GM18505 (cell line): ENCODE measurements at regions not wholly inside any gene's neighbourhood (a gene's known extent, or its start where the extent isn't known, plus 50 kb on each side); places are given as distances from the start of the nearest gene placed in this dataset.

ENCODE experiments used
- ATAC-seq: cut with Tn5 transposase; IDR thresholded peaks from one replicate; pipeline ENCODE4 v1.9.1; 2021; ENCODE audit not compliant: unreplicated experiment
- POLR2A ChIP-seq: IDR thresholded peaks from 4 replicates; pipeline ENCODE4 v1.6.1; 2011; ENCODE audit warnings: borderline replicate concordance; ENCODE audit not compliant: insufficient read depth, insufficient read length; ENCODE audit errors: extremely low read depth

DNA sequence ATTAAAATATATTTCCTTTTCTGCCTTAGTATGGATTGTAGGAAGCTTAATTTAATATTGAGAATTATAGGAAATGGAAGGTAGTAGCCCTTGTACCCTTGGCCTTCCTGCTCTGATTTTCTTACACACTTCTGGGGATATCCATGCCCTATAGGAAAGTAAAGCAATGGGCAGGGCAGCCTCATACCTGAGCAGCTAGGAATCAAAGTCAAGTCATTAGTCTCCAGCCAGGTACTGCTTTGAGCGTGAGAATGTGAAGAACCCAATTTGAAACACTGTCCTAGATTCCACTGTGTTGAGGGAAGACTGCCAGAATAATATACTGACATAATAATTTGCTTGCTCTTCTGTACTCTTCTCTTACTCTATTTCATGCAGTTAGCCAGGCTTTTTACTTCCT lies 51.0 kb upstream of the L3MBTL3 start:
- no peak for ATAC-seq
- no peak for TF ChIP-seq POLR2A

DNA sequence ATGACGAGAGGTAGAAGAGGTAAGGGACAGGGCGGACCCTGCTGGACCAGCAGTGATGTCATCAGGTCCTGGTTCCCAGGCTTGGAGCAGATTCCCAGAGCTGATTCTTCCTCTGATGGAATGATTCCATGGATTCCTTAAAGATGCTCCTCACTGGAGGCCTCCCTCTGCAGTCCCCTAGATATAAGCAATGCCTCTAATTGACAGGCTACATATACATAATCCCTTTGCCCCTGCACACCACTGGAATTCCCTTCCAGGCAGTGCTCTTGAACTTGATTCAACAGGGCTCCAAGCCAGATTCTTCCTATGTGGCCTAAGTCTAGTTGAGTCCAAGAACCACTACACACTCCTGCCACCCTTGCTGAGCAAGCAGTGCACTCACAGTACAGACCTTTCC lies 52.3 kb upstream of the L3MBTL3 start:
- no peak for TF ChIP-seq POLR2A
- no peak for ATAC-seq

DNA sequence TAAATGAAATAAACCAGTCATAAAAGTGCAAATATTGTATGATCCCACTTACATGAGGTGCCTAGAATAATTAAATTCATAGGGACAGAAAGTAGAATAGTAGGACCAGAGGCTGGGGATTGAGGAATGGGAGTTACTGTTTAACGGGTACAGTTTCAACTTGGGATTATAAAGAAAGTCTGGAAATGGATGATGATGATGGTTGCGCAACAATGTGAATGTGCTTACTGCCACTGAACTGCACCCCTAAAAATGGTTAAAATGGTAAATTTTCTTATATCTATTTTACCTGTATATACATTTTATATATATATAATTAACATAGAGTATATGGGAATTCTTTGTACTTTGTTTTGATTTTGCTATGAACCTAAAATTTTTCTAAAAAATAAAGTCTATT lies 53.3 kb upstream of the L3MBTL3 start:
- no peak for TF ChIP-seq POLR2A
- ATAC-seq = no peak

DNA sequence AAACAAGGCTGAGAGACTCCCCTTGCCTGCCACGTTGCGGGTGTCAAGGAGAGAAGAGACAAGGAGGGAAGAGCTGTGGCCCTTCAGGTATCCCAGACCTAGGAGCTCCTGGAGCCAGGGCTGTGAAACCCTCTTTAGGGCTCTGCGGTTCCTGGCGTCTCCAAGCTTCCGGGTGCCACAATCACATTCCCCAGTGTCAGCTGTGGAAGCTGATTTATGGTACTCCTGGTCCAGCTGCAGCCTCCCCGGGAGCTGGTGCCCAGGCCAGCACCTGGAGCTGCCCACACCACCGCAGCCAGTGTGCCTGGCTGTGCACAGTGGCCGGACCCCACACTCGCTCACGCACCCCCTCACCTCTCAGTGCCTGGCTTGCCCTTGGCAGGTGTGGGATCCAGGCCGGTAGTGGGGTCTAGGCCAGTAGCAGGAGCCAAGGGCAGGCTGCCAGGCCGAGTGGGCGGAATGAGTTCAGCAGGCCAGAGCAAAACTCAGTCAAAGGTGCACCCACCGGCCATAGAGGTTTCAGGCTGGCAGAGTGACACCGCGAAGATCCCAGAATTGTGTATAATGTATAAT lies 58.9 kb upstream of the L3MBTL3 start:
- no peak for ATAC-seq

DNA sequence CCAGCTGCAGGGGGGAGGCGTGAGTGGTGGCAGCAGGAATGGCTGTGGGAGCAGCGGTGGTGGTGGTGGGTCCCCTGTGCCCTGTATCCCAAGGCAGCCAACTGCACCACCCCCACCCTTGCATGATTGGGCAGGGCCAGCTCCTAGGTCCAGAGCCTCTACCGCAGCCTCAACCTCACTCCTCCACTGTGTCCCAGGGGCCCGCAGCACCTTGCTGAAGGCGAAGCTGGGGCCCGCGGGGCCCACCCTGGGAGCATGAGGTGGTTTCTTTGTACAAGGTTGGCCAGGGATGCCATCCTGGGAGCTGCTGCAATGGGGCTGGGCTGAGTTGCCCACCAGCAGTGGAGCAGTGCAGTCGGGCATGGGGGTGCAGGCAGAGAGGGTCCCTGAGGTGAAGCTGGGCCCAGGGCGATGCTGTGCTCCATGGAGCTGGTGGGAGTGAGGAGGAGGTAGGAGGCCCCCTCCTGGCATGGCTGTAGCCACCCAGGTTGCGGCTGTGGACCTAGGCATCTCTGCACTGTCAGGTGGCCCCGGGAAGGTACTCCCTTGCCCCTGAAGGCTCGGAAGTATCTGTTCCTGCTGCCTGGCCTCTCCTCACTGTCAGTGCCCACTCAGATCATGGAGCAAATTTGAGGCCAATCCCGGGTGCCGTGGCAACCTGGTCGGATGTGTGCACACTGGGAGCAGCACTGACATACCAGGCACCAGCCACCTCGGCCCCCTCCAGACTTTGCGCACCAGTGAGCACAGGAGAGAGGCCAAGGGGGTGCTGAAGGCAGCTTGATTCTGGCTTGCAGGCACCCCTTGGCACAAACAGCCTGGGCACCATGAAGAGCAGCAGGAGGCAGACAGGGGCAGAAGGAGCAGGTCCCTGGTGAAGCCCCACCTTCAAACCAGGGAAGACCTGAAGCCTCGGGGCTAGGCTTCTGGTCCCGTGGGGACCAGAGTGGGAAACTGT lies 60.2 kb upstream of the L3MBTL3 start:
- TF ChIP-seq POLR2A = no peak
- ATAC-seq = no peak

More for the DNA sequence above, 58.9 kb upstream of the L3MBTL3 start:
- TF ChIP-seq POLR2A = no peak

DNA sequence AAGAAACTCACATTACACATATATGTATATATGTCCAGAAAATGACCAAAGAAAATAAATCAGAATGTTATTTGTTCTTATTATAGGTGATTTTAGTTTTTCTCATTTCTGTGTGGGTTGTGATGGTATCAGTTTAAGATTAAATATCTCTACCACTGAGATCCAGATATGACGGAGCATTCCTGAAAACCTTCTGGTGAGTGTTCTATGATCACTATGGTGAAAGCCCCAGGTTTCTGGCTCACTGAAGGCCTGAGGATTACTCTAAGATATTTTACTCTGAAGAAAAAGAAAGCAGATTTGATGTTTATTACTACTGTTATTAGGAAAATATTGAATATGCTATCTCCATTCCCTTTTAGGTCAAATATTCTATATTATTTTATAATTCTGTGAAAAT lies 62.8 kb upstream of the L3MBTL3 start:
- no peak for ATAC-seq
- TF ChIP-seq POLR2A = no peak

DNA sequence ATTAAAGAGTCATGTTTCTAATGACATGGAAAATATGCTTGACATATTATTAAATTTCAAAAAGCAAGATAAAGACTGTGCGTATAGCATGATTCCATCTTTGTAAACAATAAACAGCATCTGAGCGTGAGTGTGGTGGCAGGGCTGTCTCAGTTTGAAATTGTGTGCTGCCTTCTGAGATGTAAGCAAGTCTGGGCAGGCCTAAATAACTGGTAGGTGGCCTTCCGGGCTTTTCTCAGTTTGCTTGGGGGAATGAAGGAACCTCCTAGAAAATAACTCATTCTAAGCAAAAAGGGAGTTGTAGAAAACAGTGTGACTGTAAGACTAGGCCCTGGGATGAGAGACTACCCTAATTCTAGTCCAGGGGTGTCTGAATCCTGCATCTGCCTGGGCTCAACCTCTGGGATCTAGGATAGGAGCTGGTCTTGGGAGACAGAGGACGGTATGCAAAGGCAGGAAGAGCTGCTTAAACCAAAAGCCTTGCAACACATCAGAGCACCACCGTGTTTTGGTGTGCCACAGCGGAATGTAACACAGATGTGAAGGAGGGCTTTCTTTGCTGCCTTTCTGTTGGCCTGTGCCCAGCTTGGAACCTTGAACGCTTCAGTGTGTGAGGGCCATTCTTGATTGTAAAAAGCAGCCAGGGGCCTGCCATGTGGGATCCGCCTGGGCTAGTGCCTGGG lies 63.5 kb upstream of the L3MBTL3 start:
- no peak for ATAC-seq
- no peak for TF ChIP-seq POLR2A

DNA sequence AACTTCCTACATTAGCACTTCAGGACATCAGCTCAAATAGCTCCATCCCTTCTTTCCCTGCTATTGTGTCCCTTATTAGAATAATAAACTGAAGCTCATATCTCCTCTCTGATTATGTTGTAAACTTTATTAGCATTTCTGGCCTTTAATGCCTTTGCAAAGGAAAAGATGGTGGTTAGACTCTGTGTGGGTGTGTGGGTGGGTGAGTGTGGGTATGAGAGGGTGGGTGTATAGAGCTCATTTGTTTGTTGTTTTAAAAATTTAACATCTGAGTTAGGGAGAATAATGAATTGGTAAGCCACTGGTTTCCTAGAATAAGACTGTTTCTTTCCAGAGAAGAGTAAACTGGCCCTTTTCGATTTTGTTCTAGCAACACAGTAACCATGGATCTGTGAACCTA lies 70.6 kb upstream of the L3MBTL3 start:
- no peak for TF ChIP-seq POLR2A
- ATAC-seq = no peak

DNA sequence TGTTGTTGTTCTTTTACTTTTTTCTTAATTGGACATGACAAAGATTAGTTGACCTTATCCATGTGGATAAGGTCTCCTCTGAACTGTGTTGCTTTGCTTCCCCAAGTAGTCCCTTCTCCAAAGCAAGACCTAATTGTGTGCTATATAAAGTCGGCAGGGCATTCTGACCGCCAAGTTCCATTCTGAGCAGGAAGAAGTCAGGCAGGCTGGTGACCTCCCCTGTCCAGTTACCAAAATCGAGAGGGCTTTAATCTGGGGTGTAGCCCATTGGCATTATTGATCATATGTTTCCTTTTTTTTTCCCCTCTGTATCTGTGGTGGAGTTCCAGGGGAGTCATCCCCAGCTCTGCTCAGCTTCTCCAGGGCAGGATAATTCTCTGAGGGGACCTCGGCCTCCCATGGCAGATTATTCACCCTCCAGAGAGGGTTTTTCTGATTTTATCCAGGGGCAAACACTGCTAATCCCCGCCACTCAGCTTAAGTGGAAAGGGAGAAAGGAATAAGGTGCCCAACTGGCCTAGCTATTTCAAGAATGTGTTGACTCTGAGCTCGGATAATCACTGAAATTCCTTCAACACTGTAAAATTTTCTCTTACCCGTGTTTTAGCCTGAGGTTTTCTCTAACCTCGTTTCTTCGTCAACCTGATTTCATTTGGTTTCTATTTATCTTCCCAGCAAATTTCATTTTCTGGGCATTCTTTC lies 71.8 kb upstream of the L3MBTL3 start:
- TF ChIP-seq POLR2A = no peak
- no peak for ATAC-seq

DNA sequence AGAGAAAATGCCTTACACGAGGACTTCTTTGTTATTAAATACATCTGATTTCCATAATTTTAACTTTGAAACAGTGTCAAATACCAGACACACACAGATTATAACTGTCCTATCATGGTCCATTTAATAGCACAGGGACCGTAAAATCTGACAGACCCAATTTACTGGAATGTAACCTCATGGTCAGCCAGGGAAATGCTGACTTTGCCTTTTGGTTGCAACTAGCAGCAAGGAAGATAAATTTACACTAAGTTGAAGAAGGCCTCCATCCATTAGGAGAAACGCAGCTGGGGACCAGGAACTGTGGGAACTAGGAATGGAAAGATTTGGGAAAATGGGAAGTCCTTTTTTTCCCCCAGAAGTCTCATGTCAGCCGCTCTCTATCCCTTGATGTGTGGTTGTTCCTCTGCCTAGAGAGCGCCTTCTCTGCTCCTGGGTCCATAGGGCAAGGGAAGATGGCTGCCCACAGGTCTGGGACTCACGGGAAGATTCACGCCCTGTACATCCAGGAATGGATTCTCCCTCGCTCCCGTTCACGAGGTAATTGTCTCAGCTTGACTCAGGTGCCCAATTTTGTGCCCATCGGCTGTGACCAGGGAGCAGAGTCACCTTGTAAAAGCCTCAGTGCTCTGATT lies 74.6 kb upstream of the L3MBTL3 start:
- no peak for ATAC-seq

DNA sequence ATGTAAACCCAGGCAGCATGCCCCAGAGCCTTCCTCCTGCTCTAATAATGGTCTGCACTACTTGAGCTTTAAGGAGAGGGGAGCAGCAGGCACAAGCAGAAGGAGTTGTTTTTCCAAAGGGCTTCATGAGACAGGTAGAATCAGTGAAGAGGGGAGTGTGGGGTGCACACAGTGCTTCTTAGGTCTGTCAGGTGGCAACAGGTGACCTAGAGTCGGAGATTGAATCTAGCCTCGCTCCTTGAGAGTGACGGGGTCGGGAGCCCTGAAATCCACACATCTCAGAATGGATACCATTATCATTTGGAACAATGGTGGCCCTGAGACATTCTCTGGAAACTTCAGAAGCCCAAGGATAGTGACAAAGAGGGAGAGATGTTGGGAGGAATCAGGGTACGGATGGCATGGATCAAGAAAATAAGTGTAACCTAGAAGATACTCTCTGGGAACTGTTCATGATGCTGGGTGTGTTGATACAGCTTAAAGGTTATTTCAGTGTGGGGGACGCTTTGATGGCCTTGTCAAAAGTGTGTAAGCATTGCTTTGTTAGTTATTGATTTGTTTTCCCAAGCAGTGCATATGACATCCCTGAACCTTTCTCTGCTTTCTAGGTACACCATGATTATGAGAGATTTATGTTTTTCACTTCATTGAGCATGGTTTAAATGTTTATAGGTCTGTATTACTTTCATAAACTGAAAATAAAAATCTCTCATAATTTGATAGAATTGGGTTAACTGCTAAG lies 77.8 kb upstream of the L3MBTL3 start:
- no peak for ATAC-seq
- no peak for TF ChIP-seq POLR2A

More for the DNA sequence above, 74.6 kb upstream of the L3MBTL3 start:
- TF ChIP-seq POLR2A = no peak
